AG04449 (cell line): ENCODE measurements at regions not wholly inside any gene's neighbourhood (a gene's known extent, or its start where the extent isn't known, plus 50 kb on each side); places are given as distances from the start of the nearest gene placed in this dataset.

Source experiments
- CTCF ChIA-PET: fragments of 350-600 bp; formaldehyde crosslinking; extraction: SDS; loops from one replicate; lab custom pipeline; 2021; ENCODE audit warnings: antibody characterized with exemption; lab: Yijun Ruan, JAX
- POLR2A ChIA-PET: fragments of 400-600, 350-600 bp; formaldehyde crosslinking; extraction: SDS; loops from one replicate; lab custom pipeline; 2020; ENCODE audit warnings: antibody characterized with exemption, inconsistent platforms; lab: Yijun Ruan, JAX
- DNase-seq: peaks from one replicate; pipeline ENCODE4 v3.0.0-alpha.2; 2010; ENCODE audit warnings: low read depth, low spot score
- H3K4me3 ChIP-seq: 2 replicates; pipeline ENCODE4 v1.5.1; 2011; ENCODE audit warnings: low read depth, mild to moderate bottlenecking, control low read depth, low read length
- TF ChIP-seq, protein P1 (sequence below): IDR thresholded peaks from one replicate; pipeline ENCODE4 v1.5.1; 2011; ENCODE audit warnings: mild to moderate bottlenecking, moderate library complexity, low read length, control low read depth, inconsistent platforms; ENCODE audit not compliant: insufficient read depth; ENCODE audit errors: missing control alignments

GRCh38 chr11:91047882-91048281 lies 825.0 kb upstream of the CHORDC1 start:
- ChIA-PET POLR2A (no interaction called here), CTCF (interaction anchor here (1.1 kb wide), 1 partner anchor 200 kb away, joined by 3 read pairs; no protein-coding TSS in a partner anchor)
- no peak for DNase-seq
- TF ChIP-seq, protein P1, sequence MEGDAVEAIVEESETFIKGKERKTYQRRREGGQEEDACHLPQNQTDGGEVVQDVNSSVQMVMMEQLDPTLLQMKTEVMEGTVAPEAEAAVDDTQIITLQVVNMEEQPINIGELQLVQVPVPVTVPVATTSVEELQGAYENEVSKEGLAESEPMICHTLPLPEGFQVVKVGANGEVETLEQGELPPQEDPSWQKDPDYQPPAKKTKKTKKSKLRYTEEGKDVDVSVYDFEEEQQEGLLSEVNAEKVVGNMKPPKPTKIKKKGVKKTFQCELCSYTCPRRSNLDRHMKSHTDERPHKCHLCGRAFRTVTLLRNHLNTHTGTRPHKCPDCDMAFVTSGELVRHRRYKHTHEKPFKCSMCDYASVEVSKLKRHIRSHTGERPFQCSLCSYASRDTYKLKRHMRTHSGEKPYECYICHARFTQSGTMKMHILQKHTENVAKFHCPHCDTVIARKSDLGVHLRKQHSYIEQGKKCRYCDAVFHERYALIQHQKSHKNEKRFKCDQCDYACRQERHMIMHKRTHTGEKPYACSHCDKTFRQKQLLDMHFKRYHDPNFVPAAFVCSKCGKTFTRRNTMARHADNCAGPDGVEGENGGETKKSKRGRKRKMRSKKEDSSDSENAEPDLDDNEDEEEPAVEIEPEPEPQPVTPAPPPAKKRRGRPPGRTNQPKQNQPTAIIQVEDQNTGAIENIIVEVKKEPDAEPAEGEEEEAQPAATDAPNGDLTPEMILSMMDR: no peak
- H3K4me3 ChIP-seq: no peak overlapping the region

DNA sequence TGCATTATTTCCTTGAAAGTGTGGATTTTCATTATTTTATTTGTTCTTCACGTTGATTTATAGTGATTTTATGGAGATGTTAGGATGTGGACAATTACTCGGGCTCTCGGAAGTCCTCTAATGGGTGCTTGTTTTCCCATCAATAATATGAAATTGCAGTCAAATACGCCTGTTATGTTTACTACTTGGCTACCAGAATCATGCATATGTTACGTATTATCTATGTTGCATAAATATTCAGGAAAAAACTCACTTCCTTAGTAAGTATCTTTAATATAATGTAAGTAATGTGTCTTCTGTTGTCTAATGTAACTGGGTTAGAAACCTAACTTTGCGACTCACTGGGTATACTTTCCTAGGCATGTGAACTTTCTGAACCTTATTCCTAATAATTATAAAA lies 823.4 kb upstream of the CHORDC1 start:
- TF ChIP-seq, protein P1: no peak
- ChIA-PET CTCF (no interaction called here), POLR2A (no interaction called here)
- no peak overlapping the region for H3K4me3 ChIP-seq
- no peak for DNase-seq

DNA sequence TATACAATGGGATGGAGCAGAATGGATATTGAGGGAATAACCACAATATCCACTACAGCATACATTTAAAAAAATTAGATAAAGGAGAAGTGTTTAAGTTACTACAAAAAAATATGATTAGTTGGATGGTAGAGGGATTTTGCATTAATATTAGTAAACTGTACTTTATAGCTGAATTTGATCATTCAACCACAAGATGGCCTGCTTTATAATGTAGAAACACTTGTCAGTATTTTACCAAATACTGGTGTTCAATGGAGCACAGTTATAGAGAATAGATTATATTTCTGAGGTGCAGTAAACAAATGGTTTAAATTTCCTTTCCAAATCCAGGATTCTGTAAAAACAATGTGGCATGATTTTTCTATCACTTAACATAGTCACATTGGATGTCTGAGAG lies 818.8 kb upstream of the CHORDC1 start:
- POLR2A ChIA-PET: no interaction called here
- H3K4me3 ChIP-seq: no peak overlapping the region
- DNase-seq: no peak
- CTCF ChIA-PET: interaction anchor here (0.7 kb wide), 1 partner anchor 208 kb away, joined by 3 read pairs; no protein-coding TSS in a partner anchor
- TF ChIP-seq, protein P1: no peak

DNA sequence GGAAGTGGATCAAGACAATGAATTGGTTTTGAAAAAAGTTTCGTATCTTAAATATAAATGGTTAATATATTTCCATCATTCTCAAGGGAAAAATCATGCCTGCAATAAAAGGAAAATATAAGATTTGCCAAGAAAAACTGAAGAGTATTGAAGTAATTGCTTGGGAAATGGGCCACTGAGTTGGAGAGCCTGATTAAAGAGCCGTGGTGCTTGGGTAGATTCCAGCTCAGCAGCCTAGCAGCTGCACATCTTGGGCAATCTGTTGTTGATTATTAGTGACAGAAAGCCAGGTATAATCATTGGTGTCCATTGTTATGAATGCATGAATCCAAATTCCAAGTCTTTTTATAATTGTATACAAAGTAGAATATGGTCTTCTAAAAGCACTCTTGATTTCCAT lies 800.9 kb upstream of the CHORDC1 start:
- ChIA-PET CTCF (no interaction called here), POLR2A (no interaction called here)

DNA sequence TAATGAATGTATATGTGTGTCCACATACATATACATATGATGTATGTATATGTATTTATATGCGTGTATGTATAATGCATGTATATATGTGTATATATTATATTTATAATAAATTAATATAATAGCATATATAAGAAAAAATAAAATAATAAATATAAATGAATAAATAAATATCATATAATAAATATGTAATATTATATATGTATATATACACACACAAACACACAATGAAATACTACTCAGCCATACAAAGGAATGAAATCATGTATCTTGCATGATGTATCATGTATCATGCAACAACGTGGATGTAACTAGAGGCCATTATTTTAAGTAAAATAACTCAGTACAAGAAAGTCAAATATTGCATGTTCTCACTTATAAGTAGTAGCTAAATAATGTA lies 788.7 kb upstream of the CHORDC1 start:
- H3K4me3 ChIP-seq: no peak overlapping the region
- TF ChIP-seq, protein P1: no peak
- CTCF ChIA-PET: no interaction called here
- POLR2A ChIA-PET: no interaction called here
- no peak for DNase-seq

More for the DNA sequence above, 800.9 kb upstream of the CHORDC1 start:
- TF ChIP-seq, protein P1: no peak
- DNase-seq: no peak
- H3K4me3 ChIP-seq: no peak overlapping the region

- ChIA-PET CTCF (no interaction called here), POLR2A (no interaction called here)
- no peak for DNase-seq
- no peak overlapping the region for H3K4me3 ChIP-seq
- TF ChIP-seq, protein P1: no peak
Observed at GRCh38 chr11:91005458-91005857, 782.6 kb upstream of the CHORDC1 start.
